ENCODE measurements at regions not wholly inside any gene's neighbourhood (a gene's known extent, or its start where the extent isn't known, plus 50 kb on each side); places are given as distances from the start of the nearest gene placed in this dataset.
"Not testable (repeated sequence)": the region's sequence is repeated elsewhere in the genome, so short reads cannot be mapped to it uniquely, and the experiment has no call there.

DNA sequence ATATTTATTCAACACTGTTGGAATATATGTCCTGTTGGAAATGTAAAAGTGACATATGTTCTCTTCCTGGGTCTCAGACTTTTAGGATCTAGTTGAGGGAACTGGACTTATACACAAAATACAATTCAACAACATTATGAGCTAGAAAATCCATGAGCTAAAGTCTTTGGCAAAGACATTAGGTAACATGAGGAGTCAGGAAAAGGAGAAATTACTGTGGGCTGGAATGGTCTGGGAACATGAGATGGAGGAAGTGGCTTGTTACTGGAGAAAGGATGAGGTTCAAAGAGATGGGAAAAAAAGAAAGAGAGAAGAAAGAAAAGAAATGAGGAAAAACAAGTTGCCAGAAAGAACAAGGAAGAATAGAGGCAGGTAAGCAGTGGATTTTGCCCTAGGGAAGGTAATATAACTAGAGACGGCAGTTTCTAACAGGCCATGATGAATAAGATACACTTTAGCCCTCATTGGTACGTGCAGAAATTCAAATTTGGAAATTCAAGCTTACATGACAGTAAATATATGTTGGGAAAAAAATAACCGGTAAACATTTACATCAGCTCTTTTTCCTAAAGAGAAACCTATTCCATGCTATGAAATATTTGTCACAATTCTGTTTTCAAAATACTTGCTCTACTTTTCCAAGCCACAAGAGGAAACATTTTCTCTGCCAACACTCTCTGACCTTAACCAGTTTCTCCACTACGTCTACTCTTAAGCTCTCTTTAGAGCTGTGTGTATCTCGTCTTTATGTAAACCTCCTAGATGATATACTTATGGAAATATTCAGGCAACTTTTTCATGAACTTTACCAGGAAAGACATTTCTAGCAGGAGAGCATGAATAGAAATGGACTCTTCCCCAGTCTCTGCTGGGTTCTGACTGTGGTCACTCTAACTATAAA lies 268.8 kb upstream of the BTG1 start:
- Histone ChIP-seq H3K9me3 (ENCODE audit: low read length) (no peaks in the 10 kb centered on the region), H3K4me3 (ENCODE audit: low read depth in 1 of 2, low read length in 2 of 2) (no peak overlapping the region), H3K27ac (ENCODE audit: low read depth, low read length) (no peak overlapping the region), H3K9ac (ENCODE audit: low read length) (no peak overlapping the region), H3K27me3 (ENCODE audit: control insufficient read depth in 1 of 2, insufficient read depth in 2 of 2, low read length in 2 of 2) (no peaks in the 10 kb centered on the region), H3K4me1 (ENCODE audit: insufficient read depth, low read length) (no peaks in the 10 kb centered on the region), H3K36me3 (ENCODE audit: insufficient read depth, low read length) (no peaks in the 10 kb centered on the region)

DNA sequence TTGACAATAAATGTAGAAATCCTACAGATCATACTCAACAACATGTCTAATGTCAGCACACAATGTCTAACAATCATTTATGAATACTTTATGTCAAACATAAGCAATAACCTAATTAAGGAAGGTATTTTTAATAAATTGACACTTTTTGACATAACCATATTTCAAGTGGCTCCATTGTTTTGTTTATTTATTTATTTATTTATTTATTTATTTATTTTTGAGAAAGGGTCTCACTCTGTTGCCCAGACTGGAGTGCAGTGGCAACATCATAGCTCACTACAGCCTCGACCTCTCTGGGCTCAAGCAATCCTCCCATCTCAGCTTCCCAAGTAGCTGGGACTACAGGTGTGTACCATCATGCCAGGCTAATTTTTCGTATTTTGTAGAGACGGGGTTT lies 267.6 kb upstream of the BTG1 start:
- no peaks in the 10 kb centered on the region for H3K4me1 ChIP-seq (ENCODE audit: insufficient read depth, low read length)
- H3K4me3 ChIP-seq (ENCODE audit: low read depth in 1 of 2, low read length in 2 of 2) = no peak overlapping the region
- H3K27me3 ChIP-seq (ENCODE audit: control insufficient read depth in 1 of 2, insufficient read depth in 2 of 2, low read length in 2 of 2) = no peaks in the 10 kb centered on the region
- H3K9ac ChIP-seq (ENCODE audit: low read length) = no peak overlapping the region
- no peaks in the 10 kb centered on the region for H3K36me3 ChIP-seq (ENCODE audit: insufficient read depth, low read length)
- H3K9me3 ChIP-seq (ENCODE audit: low read length) = no peaks in the 10 kb centered on the region
- no peak overlapping the region for H3K27ac ChIP-seq (ENCODE audit: low read depth, low read length)

DNA sequence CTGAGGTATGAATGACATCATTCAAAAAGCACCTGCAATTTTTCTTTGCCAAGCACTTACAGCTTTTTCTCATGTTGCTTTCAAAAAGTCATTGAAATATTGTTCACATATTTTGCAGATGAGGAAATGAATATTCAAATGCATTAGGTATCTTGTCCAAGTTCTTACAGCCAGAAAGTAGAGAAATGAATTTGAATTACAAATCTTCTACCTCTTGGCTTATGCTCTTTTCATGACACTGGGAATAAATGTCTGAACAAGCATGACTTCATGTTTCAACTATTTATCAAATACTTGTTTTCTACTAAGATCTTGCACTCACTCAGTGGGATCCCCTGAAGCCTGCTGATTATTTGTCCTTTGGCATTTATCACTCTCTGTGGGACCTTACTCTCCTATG lies 267.2 kb upstream of the BTG1 start:
- no peaks in the 10 kb centered on the region for H3K27me3 ChIP-seq (ENCODE audit: control insufficient read depth in 1 of 2, insufficient read depth in 2 of 2, low read length in 2 of 2)
- no peaks in the 10 kb centered on the region for H3K4me1 ChIP-seq (ENCODE audit: insufficient read depth, low read length)
- no peak overlapping the region for H3K4me3 ChIP-seq (ENCODE audit: low read depth in 1 of 2, low read length in 2 of 2)
- H3K9me3 ChIP-seq (ENCODE audit: low read length) = no peaks in the 10 kb centered on the region
- H3K9ac ChIP-seq (ENCODE audit: low read length) = no peak overlapping the region
- H3K36me3 ChIP-seq (ENCODE audit: insufficient read depth, low read length) = no peaks in the 10 kb centered on the region
- no peak overlapping the region for H3K27ac ChIP-seq (ENCODE audit: low read depth, low read length)

DNA sequence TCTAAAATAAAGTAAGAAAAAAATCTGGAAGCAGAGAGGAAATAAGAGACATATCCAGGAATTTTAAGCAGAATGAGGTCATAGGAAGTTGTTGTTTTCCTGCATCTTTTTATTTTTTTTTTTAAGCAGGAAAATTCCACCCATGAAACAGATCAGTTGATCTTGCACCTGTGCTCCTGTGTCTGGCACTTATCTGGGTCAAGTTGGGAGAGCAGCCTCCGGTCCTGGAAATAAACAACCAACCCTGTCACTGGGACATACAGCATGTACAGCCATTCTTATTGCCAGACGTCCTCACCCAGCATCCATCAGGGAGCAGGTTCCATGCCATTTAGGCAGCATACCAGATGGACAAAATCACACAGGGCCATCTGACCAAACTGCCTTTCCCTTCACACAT lies 266.0 kb upstream of the BTG1 start:
- H3K9ac ChIP-seq (ENCODE audit: low read length) = no peak overlapping the region
- H3K9me3 ChIP-seq (ENCODE audit: low read length) = no peaks in the 10 kb centered on the region
- no peak overlapping the region for H3K4me3 ChIP-seq (ENCODE audit: low read depth in 1 of 2, low read length in 2 of 2)
- no peak overlapping the region for H3K27ac ChIP-seq (ENCODE audit: low read depth, low read length)
- H3K4me1 ChIP-seq (ENCODE audit: insufficient read depth, low read length) = no peaks in the 10 kb centered on the region
- no peaks in the 10 kb centered on the region for H3K27me3 ChIP-seq (ENCODE audit: control insufficient read depth in 1 of 2, insufficient read depth in 2 of 2, low read length in 2 of 2)
- H3K36me3 ChIP-seq (ENCODE audit: insufficient read depth, low read length) = no peaks in the 10 kb centered on the region

DNA sequence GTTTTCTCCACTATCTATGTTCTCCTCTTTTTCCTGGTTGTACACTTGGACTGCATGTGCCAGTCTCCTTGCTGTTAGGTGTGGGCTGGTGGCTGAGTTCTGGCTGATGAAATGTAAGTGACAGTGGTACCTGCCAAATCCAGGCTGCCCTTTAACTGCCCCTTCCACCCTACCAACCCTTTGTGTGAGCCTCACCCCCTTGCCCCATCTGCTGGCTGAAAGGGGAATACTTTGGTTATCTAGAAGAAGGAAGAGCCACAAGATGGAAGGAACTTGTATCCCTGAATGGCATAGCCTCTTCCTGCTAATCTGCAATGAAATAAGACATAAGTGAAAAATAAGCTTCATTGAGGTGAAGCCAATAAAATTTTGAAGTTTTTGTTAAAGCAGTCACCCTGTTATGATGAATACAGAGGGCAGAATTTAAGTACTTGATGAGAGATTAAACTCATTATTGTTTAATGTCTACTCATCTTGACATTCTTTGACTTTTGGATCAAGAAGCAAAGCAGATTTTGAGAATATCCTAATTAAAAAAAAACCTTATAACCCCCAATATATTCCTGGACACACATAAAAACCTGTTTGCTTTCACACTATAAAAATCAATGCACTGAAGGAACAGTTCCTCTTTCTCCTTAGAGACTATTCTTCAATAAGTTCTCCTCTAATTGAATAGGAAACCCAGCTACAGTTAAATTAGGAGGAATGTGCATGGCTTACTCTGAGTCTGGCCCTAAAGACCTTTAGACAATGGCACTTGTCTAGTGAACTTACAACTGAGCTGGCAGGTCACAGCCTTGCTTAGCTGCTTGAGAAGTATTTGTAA lies 262.6 kb upstream of the BTG1 start:
- no peaks in the 10 kb centered on the region for H3K36me3 ChIP-seq (ENCODE audit: insufficient read depth, low read length)
- no peaks in the 10 kb centered on the region for H3K9me3 ChIP-seq (ENCODE audit: low read length)
- no peak overlapping the region for H3K27ac ChIP-seq (ENCODE audit: low read depth, low read length)
- no peak overlapping the region for H3K4me3 ChIP-seq (ENCODE audit: low read depth in 1 of 2, low read length in 2 of 2)
- H3K27me3 ChIP-seq (ENCODE audit: control insufficient read depth in 1 of 2, insufficient read depth in 2 of 2, low read length in 2 of 2) = no peaks in the 10 kb centered on the region
- H3K9ac ChIP-seq (ENCODE audit: low read length) = no peak overlapping the region
- no peaks in the 10 kb centered on the region for H3K4me1 ChIP-seq (ENCODE audit: insufficient read depth, low read length)

DNA sequence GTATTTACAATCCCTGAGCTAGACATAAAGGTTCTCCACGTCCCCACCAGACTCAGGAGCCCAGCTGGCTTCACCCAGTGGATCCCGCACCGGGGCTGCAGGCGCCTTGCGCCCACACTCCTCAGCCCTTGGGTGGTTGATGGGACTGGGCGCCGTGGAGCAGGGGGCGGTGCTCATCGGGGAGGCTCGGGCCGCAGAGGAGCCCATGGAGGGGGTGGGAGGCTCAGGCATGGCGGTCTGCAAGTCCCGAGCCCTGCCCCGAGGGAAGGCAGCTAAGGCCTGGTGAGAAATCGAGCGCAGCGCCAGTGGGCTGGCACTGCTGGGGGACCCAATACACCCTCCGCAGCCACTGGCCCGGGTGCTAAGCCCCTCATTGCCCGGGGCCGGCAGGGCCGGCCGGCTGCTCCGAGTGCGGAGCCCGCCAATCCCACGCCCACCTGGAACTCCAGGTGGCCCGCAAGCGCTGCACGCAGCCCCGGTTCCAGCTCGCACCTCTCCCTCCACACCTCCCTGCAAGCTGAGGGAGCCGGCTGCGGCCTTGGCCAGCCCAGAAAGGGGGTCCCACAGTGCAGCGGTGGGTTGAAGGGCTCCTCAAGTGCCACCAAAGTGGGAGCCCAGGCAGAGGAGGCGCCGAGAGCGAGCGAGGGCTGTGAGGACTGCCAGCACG lies 260.9 kb upstream of the BTG1 start:
- not testable (repeated sequence) for H3K27me3 ChIP-seq (ENCODE audit: control insufficient read depth in 1 of 2, insufficient read depth in 2 of 2, low read length in 2 of 2); H3K27ac ChIP-seq (ENCODE audit: low read depth, low read length); H3K4me3 ChIP-seq (ENCODE audit: low read depth in 1 of 2, low read length in 2 of 2); H3K9ac ChIP-seq (ENCODE audit: low read length); H3K9me3 ChIP-seq (ENCODE audit: low read length); H3K4me1 ChIP-seq (ENCODE audit: insufficient read depth, low read length); H3K36me3 ChIP-seq (ENCODE audit: insufficient read depth, low read length)

DNA sequence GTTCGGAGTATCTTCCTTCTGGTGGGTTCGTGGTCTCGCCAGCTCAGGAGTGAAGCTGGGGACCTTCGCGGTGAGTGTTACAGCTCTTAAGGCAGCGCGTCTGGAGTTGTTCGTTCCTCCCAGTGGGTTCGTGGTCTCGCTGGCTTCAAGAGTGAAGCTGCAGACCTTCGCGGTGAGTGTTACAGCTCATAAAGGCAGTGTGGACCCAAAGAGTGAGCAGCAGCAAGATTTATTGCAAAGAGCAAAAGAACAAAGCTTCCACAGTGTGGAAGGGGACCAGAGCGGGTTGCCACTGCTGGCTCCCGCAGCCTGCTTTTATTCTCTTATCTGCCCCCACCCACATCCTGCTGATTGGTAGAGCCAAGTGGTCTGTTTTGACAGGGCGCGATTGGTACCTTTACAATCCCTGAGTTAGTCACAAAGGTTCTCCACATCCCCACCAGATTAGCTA lies 260.2 kb upstream of the BTG1 start:
- not testable (repeated sequence) for H3K9ac ChIP-seq (ENCODE audit: low read length); H3K27ac ChIP-seq (ENCODE audit: low read depth, low read length); H3K4me1 ChIP-seq (ENCODE audit: insufficient read depth, low read length); H3K4me3 ChIP-seq (ENCODE audit: low read depth in 1 of 2, low read length in 2 of 2); H3K9me3 ChIP-seq (ENCODE audit: low read length); H3K36me3 ChIP-seq (ENCODE audit: insufficient read depth, low read length); H3K27me3 ChIP-seq (ENCODE audit: control insufficient read depth in 1 of 2, insufficient read depth in 2 of 2, low read length in 2 of 2)

DNA sequence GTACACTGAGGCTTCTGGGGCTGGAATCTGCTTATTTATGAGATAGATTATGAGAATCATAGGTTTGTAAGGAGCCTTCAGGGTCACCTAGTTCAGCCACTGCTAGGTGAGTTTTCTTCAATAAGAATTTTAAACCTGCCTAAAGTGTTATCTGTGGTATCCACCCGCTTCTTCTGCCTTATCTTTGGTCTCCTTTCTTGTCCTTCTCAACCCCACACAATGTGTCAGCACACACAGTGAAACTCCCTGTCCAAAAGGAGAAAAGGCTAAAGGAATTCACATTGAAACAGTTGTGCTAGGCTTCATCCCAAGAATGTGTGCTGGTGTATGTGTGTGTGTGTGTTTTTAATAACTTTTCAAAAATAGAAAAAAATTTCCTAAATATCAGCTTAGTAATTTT lies 259.3 kb upstream of the BTG1 start:
- no peaks in the 10 kb centered on the region for H3K4me1 ChIP-seq (ENCODE audit: insufficient read depth, low read length)

DNA sequence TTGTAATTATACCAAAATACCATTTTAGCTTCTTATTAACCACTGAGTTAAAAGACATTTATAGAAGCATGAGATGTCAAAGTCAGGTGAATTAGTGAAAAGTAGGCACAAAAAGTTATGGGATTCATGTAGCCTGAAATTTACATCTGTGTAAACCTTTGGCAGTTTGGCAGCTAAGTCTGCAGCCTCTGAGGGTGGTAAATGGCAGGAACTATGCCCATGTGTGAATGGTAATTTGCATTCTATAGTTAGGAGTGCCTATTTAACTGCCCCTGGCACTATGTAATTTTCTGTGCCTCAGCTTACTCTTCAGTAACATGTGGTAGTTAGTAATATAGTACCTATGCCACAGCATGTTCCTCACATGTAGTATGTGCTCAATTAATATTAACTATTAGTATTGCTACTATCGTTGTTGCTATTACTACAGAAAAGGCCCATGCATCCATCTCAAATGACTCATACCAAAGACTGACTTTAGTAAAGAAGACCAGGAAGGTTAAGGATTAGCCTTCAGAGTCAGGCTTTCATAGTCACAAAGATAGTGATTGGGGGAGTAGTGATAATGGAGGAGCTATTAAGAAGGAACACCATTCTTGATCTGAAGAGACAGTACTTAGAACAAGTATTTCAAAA lies 258.7 kb upstream of the BTG1 start:
- no peak overlapping the region for H3K4me3 ChIP-seq (ENCODE audit: low read depth in 1 of 2, low read length in 2 of 2)
- no peaks in the 10 kb centered on the region for H3K36me3 ChIP-seq (ENCODE audit: insufficient read depth, low read length)
- H3K9ac ChIP-seq (ENCODE audit: low read length) = no peak overlapping the region
- H3K9me3 ChIP-seq (ENCODE audit: low read length) = no peaks in the 10 kb centered on the region
- H3K27me3 ChIP-seq (ENCODE audit: control insufficient read depth in 1 of 2, insufficient read depth in 2 of 2, low read length in 2 of 2) = no peaks in the 10 kb centered on the region
- H3K4me1 ChIP-seq (ENCODE audit: insufficient read depth, low read length) = no peaks in the 10 kb centered on the region
- no peak overlapping the region for H3K27ac ChIP-seq (ENCODE audit: low read depth, low read length)

More for the DNA sequence above, 259.3 kb upstream of the BTG1 start:
- no peak overlapping the region for H3K9ac ChIP-seq (ENCODE audit: low read length)
- H3K27ac ChIP-seq (ENCODE audit: low read depth, low read length) = no peak overlapping the region
- H3K27me3 ChIP-seq (ENCODE audit: control insufficient read depth in 1 of 2, insufficient read depth in 2 of 2, low read length in 2 of 2) = no peaks in the 10 kb centered on the region
- no peaks in the 10 kb centered on the region for H3K9me3 ChIP-seq (ENCODE audit: low read length)
- no peak overlapping the region for H3K4me3 ChIP-seq (ENCODE audit: low read depth in 1 of 2, low read length in 2 of 2)
- H3K36me3 ChIP-seq (ENCODE audit: insufficient read depth, low read length) = no peaks in the 10 kb centered on the region

DNA sequence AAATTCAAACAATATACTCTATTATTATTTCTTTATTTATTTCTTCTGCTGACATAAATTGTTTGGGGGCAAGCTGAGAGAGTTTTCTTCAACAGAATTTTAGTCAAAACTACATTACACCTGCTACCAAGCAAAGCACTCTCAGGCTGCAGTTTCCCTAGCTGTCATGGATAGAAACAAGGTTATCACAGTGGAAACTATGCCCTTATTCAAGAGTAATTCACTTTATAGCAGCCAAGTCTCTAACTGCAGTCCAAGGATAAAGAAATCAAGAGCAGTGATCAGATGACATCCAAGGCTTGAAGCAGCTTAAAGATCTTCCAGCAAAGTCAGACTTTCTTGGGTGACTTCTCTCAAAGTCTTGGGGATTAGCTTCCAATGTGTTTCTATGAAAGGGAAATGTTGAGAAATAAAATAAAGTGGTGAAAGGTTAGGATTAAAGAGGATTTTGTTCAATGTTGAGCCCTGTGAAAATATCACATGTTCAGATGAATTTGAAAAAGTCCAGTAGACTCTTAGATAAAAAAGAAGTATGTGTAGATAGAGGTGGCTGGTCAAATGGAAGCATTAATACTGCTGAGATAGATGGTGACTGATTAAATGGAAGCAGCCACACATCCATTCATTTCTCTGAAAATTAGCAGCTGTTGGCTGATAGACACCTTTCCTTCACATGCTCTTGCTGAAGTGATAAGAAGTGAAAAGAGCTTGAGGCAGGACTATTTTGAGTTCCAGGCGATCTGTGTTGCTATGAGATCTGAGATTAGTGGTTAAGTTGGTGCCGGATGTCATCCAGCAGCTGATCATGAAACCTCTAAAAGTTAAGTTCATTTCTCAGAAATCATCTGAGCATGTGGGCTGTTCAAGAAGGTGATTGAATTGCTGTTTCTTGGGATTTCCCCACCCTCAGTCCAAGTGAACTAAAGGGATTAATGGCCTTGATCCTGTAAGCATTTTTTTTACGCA lies 257.8 kb upstream of the BTG1 start:
- H3K27ac ChIP-seq (ENCODE audit: low read depth, low read length) = no peak overlapping the region

More for the DNA sequence above, 257.8 kb upstream of the BTG1 start:
- H3K36me3 ChIP-seq (ENCODE audit: insufficient read depth, low read length) = no peaks in the 10 kb centered on the region
- H3K4me3 ChIP-seq (ENCODE audit: low read depth in 1 of 2, low read length in 2 of 2) = no peak overlapping the region
- H3K9me3 ChIP-seq (ENCODE audit: low read length) = no peaks in the 10 kb centered on the region
- no peaks in the 10 kb centered on the region for H3K4me1 ChIP-seq (ENCODE audit: insufficient read depth, low read length)
- H3K27me3 ChIP-seq (ENCODE audit: control insufficient read depth in 1 of 2, insufficient read depth in 2 of 2, low read length in 2 of 2) = no peaks in the 10 kb centered on the region
- no peak overlapping the region for H3K9ac ChIP-seq (ENCODE audit: low read length)

All from muscle layer of colon (tissue), 2 donors.